CD14-positive monocyte (primary cell): ENCODE measurements at regions not wholly inside any gene's neighbourhood (a gene's known extent, or its start where the extent isn't known, plus 50 kb on each side); places are given as distances from the start of the nearest gene placed in this dataset.

ENCODE experiments used
- DNase-seq, 3 donors: peaks; one replicate each; pipeline ENCODE4 v3.0.0-alpha.2; 2011 to 2022
- H2AFZ ChIP-seq: 2 replicates; pipeline ENCODE4 v1.6.0; 2012; ENCODE audit warnings: mild to moderate bottlenecking, low read depth, low read length, inconsistent platforms; ENCODE audit not compliant: insufficient read depth, poor library complexity, severe bottlenecking
- H3K27ac ChIP-seq, 2 donors: 1 replicate in 1 of 2; 2 replicates in 1 of 2; pipeline ENCODE4 v1.5.1; 2012 to 2013; ENCODE audit warnings: low read length in 2 of 2, control low read depth in 1 of 2, inconsistent platforms in 1 of 2, low read depth in 1 of 2, mild to moderate bottlenecking in 1 of 2
- H3K27me3 ChIP-seq, 2 donors: one replicate each; pipeline versions ENCODE4 v1.6.0 to v1.6.1; 2011 to 2013; ENCODE audit warnings: low read length in 2 of 2; ENCODE audit not compliant: control insufficient read depth in 2 of 2, insufficient read depth in 2 of 2
- H3K36me3 ChIP-seq, 2 donors: replicated peaks in 1 of 2; 1 replicate in 1 of 2; 2 replicates in 1 of 2; pipeline versions ENCODE4 v1.5.1 to v1.6.1; 2012 to 2013; ENCODE audit warnings: low read length in 2 of 2, control low read depth in 1 of 2, inconsistent platforms in 1 of 2, mild to moderate bottlenecking in 1 of 2; ENCODE audit not compliant: insufficient read depth in 2 of 2, control insufficient read depth in 1 of 2
- H3K4me1 ChIP-seq, 2 donors: 1 replicate in 1 of 2; 2 replicates in 1 of 2; pipeline versions ENCODE4 v1.5.1 to v1.6.1; 2012 to 2013; ENCODE audit warnings: low read length in 2 of 2, control low read depth in 1 of 2, inconsistent platforms in 1 of 2, mild to moderate bottlenecking in 1 of 2, moderate library complexity in 1 of 2; ENCODE audit not compliant: insufficient read depth in 2 of 2, control insufficient read depth in 1 of 2
- H3K4me2 ChIP-seq: replicated peaks from 2 replicates; pipeline ENCODE3; 2012; ENCODE audit warnings: low read length, moderate library complexity, mild to moderate bottlenecking; ENCODE audit not compliant: poor library complexity, severe bottlenecking; ENCODE audit errors: extremely low read depth
- H3K4me3 ChIP-seq, 3 experiments: fragments of 200-600 bp in 1 of 3; sonication (generic) in 1 of 3; replicated peaks in 1 of 3; 1 replicate in 2 of 3; 2 replicates in 1 of 3; pipeline ENCODE4 v1.5.1; 2011 to 2013; ENCODE audit warnings: low read length in 3 of 3, mild to moderate bottlenecking in 3 of 3, control low read depth in 2 of 3, low read depth in 2 of 3, inconsistent platforms in 1 of 3, moderate library complexity in 1 of 3
- H3K79me2 ChIP-seq: 2 replicates; pipeline ENCODE4 v1.6.0; 2012; ENCODE audit warnings: mild to moderate bottlenecking, control low read depth, inconsistent platforms, low read length, moderate library complexity; ENCODE audit not compliant: insufficient read depth
- H3K9ac ChIP-seq: 2 replicates; pipeline ENCODE4 v1.6.0; 2017; ENCODE audit warnings: low read length, mild to moderate bottlenecking; ENCODE audit not compliant: insufficient read depth, poor library complexity, severe bottlenecking
- H3K9me3 ChIP-seq, 2 donors: replicated peaks in 1 of 2; 1 replicate in 1 of 2; 2 replicates in 1 of 2; pipeline versions ENCODE4 v1.5.1 to v1.6.1; 2012 to 2013; ENCODE audit warnings: low read length in 2 of 2, control low read depth in 1 of 2; ENCODE audit not compliant: control insufficient read depth in 1 of 2, insufficient read depth in 1 of 2
- H4K20me1 ChIP-seq: 2 replicates; pipeline ENCODE4 v1.6.0; 2012; ENCODE audit warnings: mild to moderate bottlenecking, low read length, control low read depth, moderate library complexity; ENCODE audit not compliant: insufficient read depth
- H3K27ac Mint-ChIP-seq, 7 donors: one replicate each; pipeline ENCODE4 v1.8.0; 2020; ENCODE audit warnings: mild to moderate bottlenecking in 7 of 7, mixed read lengths in 7 of 7, moderate library complexity in 6 of 7, inconsistent platforms in 2 of 7
- H3K27me3 Mint-ChIP-seq, 3 donors: one replicate each; pipeline ENCODE4 v1.8.0; 2021 to 2022; ENCODE audit warnings: low read depth in 3 of 3, mild to moderate bottlenecking in 3 of 3, mixed read lengths in 3 of 3, moderate library complexity in 3 of 3, inconsistent platforms in 1 of 3
- H3K36me3 Mint-ChIP-seq, 2 donors: one replicate each; pipeline ENCODE4 v1.8.0; 2020; ENCODE audit warnings: mixed read lengths in 2 of 2, inconsistent platforms in 1 of 2, mild to moderate bottlenecking in 1 of 2
- H3K4me1 Mint-ChIP-seq: one replicate; pipeline ENCODE4 v1.8.0; 2020; ENCODE audit warnings: mild to moderate bottlenecking, mixed read lengths
- H3K4me3 Mint-ChIP-seq, 2 donors: one replicate each; pipeline ENCODE4 v1.8.0; 2020; ENCODE audit warnings: mild to moderate bottlenecking in 2 of 2, mixed read lengths in 2 of 2, moderate library complexity in 1 of 2
- H3K9me3 Mint-ChIP-seq, 7 donors: one replicate each; pipeline ENCODE4 v1.8.0; 2020 to 2022; ENCODE audit warnings: mixed read lengths in 7 of 7, mild to moderate bottlenecking in 6 of 7, moderate library complexity in 6 of 7, inconsistent platforms in 2 of 7
- WGBS: methylation state at CpG from one replicate; pipeline ENCODE4 v1.1.5; 2013; ENCODE audit warnings: missing lambda C conversion rate; ENCODE audit not compliant: insufficient coverage; 5-methylcytosine and 5-hydroxymethylcytosine counted together
- intact Hi-C, 2 donors: fragments of 100-400 bp; cut with micrococcal nuclease; formaldehyde crosslinking; loops; one replicate each; pipeline versions ENCODE4 v1.15.0 to v1.15.1; 2023
- TF ChIP-seq, protein P1 (sequence below): fragments of 200-600 bp; IDR thresholded peaks from one replicate; pipeline ENCODE4 v1.8.0; 2022; ENCODE audit warnings: antibody characterized with exemption, mild to moderate bottlenecking

DNA sequence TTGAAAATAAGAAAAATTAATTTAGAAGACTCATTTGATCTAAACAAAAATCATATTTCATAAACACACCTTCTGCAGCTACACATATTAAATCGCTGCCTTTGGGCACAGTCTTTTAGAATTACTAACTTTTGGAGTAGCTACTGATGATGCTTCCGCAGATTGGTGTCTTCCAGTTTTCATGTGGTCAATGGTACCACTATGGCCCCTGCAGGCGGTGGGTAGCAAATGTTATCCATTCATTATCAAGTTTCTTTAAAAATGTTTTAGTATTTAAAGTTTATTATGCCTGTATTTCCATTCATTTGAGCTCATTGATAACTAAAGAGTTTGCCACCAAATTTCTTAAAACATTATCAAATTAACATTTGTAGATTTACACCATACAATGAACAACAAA lies 122.9 kb upstream of the GRAMD2B start:
- Mint-ChIP-seq H3K9me3 (peaks cover 0 to 11% (median 5%) of the 10 kb centered on the region in 7 donors), H3K27ac (no peak overlapping the region), H3K4me1 (no peaks in the 10 kb centered on the region), H3K36me3 (no peaks in the 10 kb centered on the region), H3K4me3 (no peak overlapping the region), H3K27me3 (peaks cover 1 to 4% (median 2%) of the 10 kb centered on the region in 3 donors)
- Histone ChIP-seq H2AFZ (no peak overlapping the region), H3K9ac (no peak overlapping the region), H3K9me3 (no peaks in the 10 kb centered on the region), H3K27me3 (no peaks in the 10 kb centered on the region), H3K4me3 (no peak overlapping the region), H3K79me2 (no peaks in the 10 kb centered on the region), H3K4me2 (no peak overlapping the region), H3K4me1 (no peaks in the 10 kb centered on the region), H3K36me3 (no peaks in the 10 kb centered on the region), H3K27ac (no peak overlapping the region), H4K20me1 (no peaks in the 10 kb centered on the region)
- TF ChIP-seq, protein P1, sequence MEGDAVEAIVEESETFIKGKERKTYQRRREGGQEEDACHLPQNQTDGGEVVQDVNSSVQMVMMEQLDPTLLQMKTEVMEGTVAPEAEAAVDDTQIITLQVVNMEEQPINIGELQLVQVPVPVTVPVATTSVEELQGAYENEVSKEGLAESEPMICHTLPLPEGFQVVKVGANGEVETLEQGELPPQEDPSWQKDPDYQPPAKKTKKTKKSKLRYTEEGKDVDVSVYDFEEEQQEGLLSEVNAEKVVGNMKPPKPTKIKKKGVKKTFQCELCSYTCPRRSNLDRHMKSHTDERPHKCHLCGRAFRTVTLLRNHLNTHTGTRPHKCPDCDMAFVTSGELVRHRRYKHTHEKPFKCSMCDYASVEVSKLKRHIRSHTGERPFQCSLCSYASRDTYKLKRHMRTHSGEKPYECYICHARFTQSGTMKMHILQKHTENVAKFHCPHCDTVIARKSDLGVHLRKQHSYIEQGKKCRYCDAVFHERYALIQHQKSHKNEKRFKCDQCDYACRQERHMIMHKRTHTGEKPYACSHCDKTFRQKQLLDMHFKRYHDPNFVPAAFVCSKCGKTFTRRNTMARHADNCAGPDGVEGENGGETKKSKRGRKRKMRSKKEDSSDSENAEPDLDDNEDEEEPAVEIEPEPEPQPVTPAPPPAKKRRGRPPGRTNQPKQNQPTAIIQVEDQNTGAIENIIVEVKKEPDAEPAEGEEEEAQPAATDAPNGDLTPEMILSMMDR: no peak
- DNase-seq: no peak
- intact Hi-C loops: no loop called here
- WGBS: 90% methylated on average over 2 of the region's 3 CpGs

DNA sequence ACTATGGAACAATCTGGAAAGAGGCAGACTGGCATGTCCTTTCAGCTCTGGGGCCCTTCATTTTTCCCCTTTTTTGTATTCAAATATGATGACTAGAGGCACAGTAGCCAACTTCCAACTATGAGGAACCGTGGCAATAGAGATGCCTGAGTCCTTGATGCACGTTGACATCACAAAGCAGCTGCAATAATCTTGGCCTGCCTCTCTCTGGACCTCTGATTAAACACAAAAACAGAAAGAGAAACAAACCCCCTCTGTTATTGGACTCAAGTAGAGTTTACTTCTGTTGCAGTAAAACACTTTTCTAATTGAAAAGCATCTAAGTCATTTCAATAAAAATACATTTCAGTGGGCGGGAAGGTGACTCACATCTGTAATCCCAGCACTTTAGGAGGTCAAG lies 122.2 kb upstream of the GRAMD2B start:
- H3K9me3 Mint-ChIP-seq: peaks cover 0 to 10% (median 3%) of the 10 kb centered on the region in 7 donors
- Histone ChIP-seq H2AFZ (no peak overlapping the region), H3K9me3 (no peaks in the 10 kb centered on the region), H3K4me3 (no peak overlapping the region), H3K4me1 (no peaks in the 10 kb centered on the region), H4K20me1 (no peaks in the 10 kb centered on the region), H3K9ac (no peak overlapping the region), H3K4me2 (no peak overlapping the region), H3K27ac (no peak overlapping the region), H3K27me3 (no peaks in the 10 kb centered on the region), H3K36me3 (no peaks in the 10 kb centered on the region), H3K79me2 (no peaks in the 10 kb centered on the region)
- intact Hi-C loops: no loop called here
- peaks cover 1 to 4% (median 2%) of the 10 kb centered on the region in 3 donors for H3K27me3 Mint-ChIP-seq
- TF ChIP-seq, protein P1: no peak
- H3K4me1 Mint-ChIP-seq: no peaks in the 10 kb centered on the region
- no peak overlapping the region for H3K27ac Mint-ChIP-seq
- no peak overlapping the region for H3K4me3 Mint-ChIP-seq
- no peak for DNase-seq
- no peaks in the 10 kb centered on the region for H3K36me3 Mint-ChIP-seq
- 80% methylated on average over 1 of the region's 3 CpGs for WGBS
